HepG2 (cell line): ENCODE measurements at regions not wholly inside any gene's neighbourhood (a gene's known extent, or its start where the extent isn't known, plus 50 kb on each side); places are given as distances from the start of the nearest gene placed in this dataset.
A peak's percentile ranks its signal among the peaks of the same experiment; 100 is the strongest.

Experiments
- ATAC-seq: fragments of 200-7000 bp; cut with Tn5 transposase; 3 replicates; pipeline ENCODE4 v1.9.1; 2020; ENCODE audit warnings: mild to moderate bottlenecking, moderate library complexity
- BruUV-seq: library from RNA; stranded (reverse); fragments of 400-500 nt; replicated peaks from 2 replicates; lab custom pipeline; 2021; lab: Mats Ljungman, UMichigan
- CTCF ChIA-PET: fragments of 300-600 bp; formaldehyde crosslinking; extraction: SDS; loops from one replicate; lab custom pipeline; 2021; ENCODE audit warnings: low total read pairs, inconsistent platforms, low intra/inter-chr PET ratio; lab: Yijun Ruan, JAX
- POLR2A ChIA-PET: fragments of 350-600 bp; sonication (Branson Sonifier 250); formaldehyde crosslinking; loops from one replicate; lab custom pipeline; 2020; ENCODE audit warnings: antibody characterized with exemption, inconsistent platforms; lab: Yijun Ruan, JAX
- DNase-seq: peaks from one replicate; pipeline ENCODE4 v3.0.0-alpha.2; 2015; ENCODE audit warnings: low spot score
- FAIRE-seq: peaks from 3 replicates; lab custom pipeline; 2011; peaks lifted over from hg19 to GRCh38; lab: Jason Lieb, UNC
- H2AFZ ChIP-seq: one replicate; pipeline ENCODE4 v1.6.1; 2011; ENCODE audit warnings: low read length, inconsistent platforms
- H3K27ac ChIP-seq: fragments of 300-600 bp; 3 replicates; pipeline ENCODE4 v1.8.0; 2011; ENCODE audit warnings: mixed run types, mild to moderate bottlenecking, mixed read lengths, low read length, inconsistent platforms; ENCODE audit not compliant: insufficient read depth; ENCODE audit errors: extremely low read length
- H3K27me3 ChIP-seq, 2 experiments: fragments of 200-600 bp in 1 of 2; 2 replicates in 1 of 2; 3 replicates in 1 of 2; pipeline versions ENCODE4 v1.6.0 to v1.8.0; 2011; ENCODE audit warnings: low read length in 2 of 2, mild to moderate bottlenecking in 2 of 2, moderate library complexity in 2 of 2, inconsistent platforms in 1 of 2; ENCODE audit not compliant: insufficient read depth in 2 of 2, control insufficient read depth in 1 of 2
- H3K36me3 ChIP-seq, 2 experiments: fragments of 200-600 bp in 1 of 2; replicated peaks in 1 of 2; 2 replicates in 1 of 2; 3 replicates in 1 of 2; pipeline versions ENCODE4 v1.5.1 to v1.8.0; 2011; ENCODE audit warnings: low read length in 2 of 2, inconsistent platforms in 1 of 2; ENCODE audit not compliant: insufficient read depth in 2 of 2, control insufficient read depth in 1 of 2
- H3K4me1 ChIP-seq: 2 replicates; pipeline ENCODE4 v1.5.1; 2012; ENCODE audit warnings: low read length, inconsistent platforms; ENCODE audit not compliant: insufficient read depth
- H3K4me2 ChIP-seq: 2 replicates; pipeline ENCODE4 v1.6.0; 2011; ENCODE audit warnings: low read depth, low read length, inconsistent platforms
- H3K4me3 ChIP-seq, 3 experiments: fragments of 200-600 bp in 1 of 3; sonication (generic), shearing (Covaris generic) in 1 of 3; replicated peaks in 1 of 3; 2 replicates each; pipeline ENCODE4 v1.5.1; 2011 to 2016; ENCODE audit warnings: low read length in 3 of 3, inconsistent platforms in 2 of 3, low read depth in 2 of 3, mild to moderate bottlenecking in 2 of 3, control low read depth in 1 of 3, mixed read lengths in 1 of 3; ENCODE audit not compliant: insufficient read depth in 1 of 3
- H3K79me2 ChIP-seq: one replicate; pipeline ENCODE4 v1.6.1; 2011; ENCODE audit warnings: low read length, inconsistent platforms; ENCODE audit not compliant: insufficient read depth
- H3K9ac ChIP-seq: 2 replicates; pipeline ENCODE4 v1.6.0; 2011; ENCODE audit warnings: mild to moderate bottlenecking, low read depth, low read length, inconsistent platforms; ENCODE audit not compliant: insufficient read depth
- H3K9me3 ChIP-seq: 2 replicates; pipeline ENCODE4 v1.5.1; 2012; ENCODE audit warnings: mild to moderate bottlenecking, low read length
- H4K20me1 ChIP-seq: 2 replicates; pipeline ENCODE4 v1.6.0; 2011; ENCODE audit warnings: inconsistent platforms, mild to moderate bottlenecking, low read length, moderate library complexity; ENCODE audit not compliant: insufficient read depth
- EP300 ChIP-seq, 3 experiments: sonication (generic) in 1 of 3; formaldehyde crosslinking in 1 of 3; IDR thresholded peaks; 2 replicates each; pipeline versions ENCODE4 v1.5.1 to v1.6.1; 2011 to 2020; ENCODE audit warnings: low read depth in 2 of 3, low read length in 2 of 3, borderline replicate concordance in 1 of 3, improper control_type of control experiment in 1 of 3, mild to moderate bottlenecking in 1 of 3, missing genetic modification reagents in 1 of 3, moderate library complexity in 1 of 3
- FOXA1 ChIP-seq, 2 experiments: fragments of 450-650 bp in 1 of 2; sonication (generic) in 1 of 2; formaldehyde crosslinking in 1 of 2; IDR thresholded peaks; 2 replicates each; pipeline versions ENCODE4 v1.4.0 to v1.6.1; 2016 to 2020; ENCODE audit warnings: missing genetic modification reagents in 1 of 2
- HNF4A ChIP-seq: sonication (generic); formaldehyde crosslinking; IDR thresholded peaks from 2 replicates; pipeline ENCODE4 v1.4.0; 2020; ENCODE audit warnings: missing genetic modification reagents
- IKZF4 ChIP-seq: sonication (generic); formaldehyde crosslinking; IDR thresholded peaks from 2 replicates; pipeline ENCODE4 v1.5.1; 2020; ENCODE audit warnings: borderline replicate concordance, mild to moderate bottlenecking, low read depth, missing genetic modification reagents; ENCODE audit errors: not compliant biosample characterization
- MTF1 ChIP-seq: sonication (generic); formaldehyde crosslinking; IDR thresholded peaks from 2 replicates; pipeline ENCODE4 v1.5.0; 2020; ENCODE audit warnings: missing genetic modification reagents
- PAXIP1 ChIP-seq: sonication (generic); formaldehyde crosslinking; conservative IDR thresholded peaks from 2 replicates; pipeline ENCODE4 v1.4.0; 2020; ENCODE audit warnings: mild to moderate bottlenecking, missing genetic modification reagents, moderate library complexity
- PPARG ChIP-seq: conservative IDR thresholded peaks from 2 replicates; pipeline ENCODE4 v1.6.1; 2016; ENCODE audit warnings: missing biosample characterization, missing genetic modification reagents
- RARA ChIP-seq: IDR thresholded peaks from 2 replicates; pipeline ENCODE4 v1.6.1; 2016; ENCODE audit warnings: missing genetic modification reagents, missing compliant biosample characterization
- RBAK ChIP-seq: sonication (generic); formaldehyde crosslinking; IDR thresholded peaks from 2 replicates; pipeline ENCODE4 v1.5.1; 2020; ENCODE audit warnings: mild to moderate bottlenecking, missing genetic modification reagents
- SALL1 ChIP-seq: sonication (generic); formaldehyde crosslinking; IDR thresholded peaks from 2 replicates; pipeline ENCODE4 v1.8.0; 2022; ENCODE audit warnings: mild to moderate bottlenecking, missing genetic modification reagents
- SAP130 ChIP-seq: IDR thresholded peaks from 2 replicates; pipeline ENCODE4 v1.6.1; 2016; ENCODE audit warnings: low read depth
- SOX13 ChIP-seq, 3 experiments: fragments of 450-650 bp in 1 of 3; sonication (generic) in 1 of 3; formaldehyde crosslinking in 1 of 3; IDR thresholded peaks in 2 of 3; conservative IDR thresholded peaks in 1 of 3; 2 replicates each; pipeline versions ENCODE4 v1.5.0 to v1.6.1; 2016 to 2020; ENCODE audit warnings: antibody characterized with exemption in 1 of 3, mild to moderate bottlenecking in 1 of 3, missing compliant biosample characterization in 1 of 3, missing genetic modification reagents in 1 of 3, moderate library complexity in 1 of 3
- THYN1 ChIP-seq: sonication (generic); formaldehyde crosslinking; IDR thresholded peaks from 2 replicates; pipeline ENCODE4 v1.8.1; 2023; ENCODE audit warnings: low read depth, mild to moderate bottlenecking, moderate library complexity, missing genetic modification reagents, borderline replicate concordance
- TRAFD1 ChIP-seq: sonication (generic); formaldehyde crosslinking; IDR thresholded peaks from 2 replicates; pipeline ENCODE4 v1.5.1; 2020; ENCODE audit warnings: missing genetic modification reagents, mild to moderate bottlenecking, borderline replicate concordance
- ZKSCAN8 ChIP-seq: IDR thresholded peaks from 2 replicates; pipeline ENCODE4 v1.6.1; 2016; ENCODE audit warnings: borderline replicate concordance, missing genetic modification reagents, missing compliant biosample characterization
- ZNF644 ChIP-seq: IDR thresholded peaks from 2 replicates; pipeline ENCODE4 v1.6.1; 2016; ENCODE audit warnings: low read depth
- ZSCAN9 ChIP-seq: IDR thresholded peaks from 2 replicates; pipeline ENCODE4 v1.6.1; 2016; ENCODE audit warnings: borderline replicate concordance
- WGBS: methylation state at CpG from one replicate; pipeline ENCODE4 v1.1.6; 2017; ENCODE audit warnings: low lambda C conversion rate; 5-methylcytosine and 5-hydroxymethylcytosine counted together
- in situ Hi-C: cut with HindIII; loops from 2 replicates; pipeline ENCODE4 v1.10.0; 2017; ENCODE audit warnings: low pct_unique_long_range_greater_than_20kb; ENCODE audit not compliant: extremely low pct_ligation_motif_present
- intact Hi-C: fragments of 100-400 bp; cut with micrococcal nuclease; formaldehyde crosslinking; loops from one replicate; pipeline ENCODE4 v1.10.0; 2022; ENCODE audit not compliant: unreplicated experiment

GRCh38 chr9:82488313-82489200, 500.0 kb downstream of the SPATA31D1 start:
- no peak overlapping the region for H3K9ac ChIP-seq
- H3K36me3 ChIP-seq, result no peaks in the 10 kb centered on the region
- 1% methylated on average over 8 of the region's 8 CpGs for WGBS
- H3K4me1 ChIP-seq, result peaks cover 43% of the 10 kb centered on the region
- intact Hi-C loops, result loop anchor here (5.0 kb wide), 1 partner anchor 119 kb away; no protein-coding TSS in a partner anchor
- H3K4me3 ChIP-seq, result no peak overlapping the region; a peak in 1 of 6 replicates
- no peaks in the 10 kb centered on the region; a peak in 1 of 5 replicates for H3K27me3 ChIP-seq
- H2AFZ ChIP-seq, result no peak overlapping the region
- BruUV-seq, result no TSS peak
- no peaks in the 10 kb centered on the region for H3K79me2 ChIP-seq
- POLR2A ChIA-PET, result no interaction called here
- in situ Hi-C loops, result no loop called here
- no peaks in the 10 kb centered on the region for H3K9me3 ChIP-seq
- peak; percentile 80 for DNase-seq
- peak overlapping the region; percentile 26 for H3K4me2 ChIP-seq
- ATAC-seq, result peak; percentile 85
- FAIRE-seq, result peak; percentile 39
- no peaks in the 10 kb centered on the region for H4K20me1 ChIP-seq
- CTCF ChIA-PET, result no interaction called here
- H3K27ac ChIP-seq, result peak overlapping the region; percentile 58
- TF ChIP-seq PPARG (CRISPR knock-in tag) (0 out of 2 replicates have a peak, but pooled peaks have one; percentile 7), FOXA1 (IDR thresholded peaks at IDR 0.05) (no peak), FOXA1 (CRISPR knock-in tag; IDR thresholded peaks at IDR 0.05) (peak; percentile 32; the same call in 1 of the 2 replicates), SALL1 (CRISPR knock-in tag) (peak; percentile 63; the same call in 1 of the 2 replicates), THYN1 (CRISPR knock-in tag) (no peak), ZKSCAN8 (CRISPR knock-in tag) (0 out of 2 replicates have a peak, but pooled peaks have one; percentile 26), IKZF4 (CRISPR knock-in tag) (no peak), RBAK (CRISPR knock-in tag) (no peak), SOX13 (IDR thresholded peaks at IDR 0.05) (no peak), SOX13 (CRISPR knock-in tag; conservative IDR thresholded peaks at IDR 0.05 in 1 of 2, IDR thresholded peaks at IDR 0.05 in 1 of 2) (0 out of 4 replicates have a peak, but pooled peaks of 1 of the 2 experiments have one; percentile 19), RARA (0 out of 2 replicates have a peak, but pooled peaks have one; percentile 6), ZSCAN9 (CRISPR knock-in tag) (no peak), HNF4A (peak; percentile 59; the same call in 1 of the 2 replicates), EP300 (IDR thresholded peaks at IDR 0.05; ENCODE audit: low read depth in 2 of 2, low read length in 2 of 2) (peak in 1 of 2 experiments; percentile 47; a peak in 1 of 4 replicates), EP300 (CRISPR knock-in tag; IDR thresholded peaks at IDR 0.05; ENCODE audit: borderline replicate concordance) (no peak), SAP130 (CRISPR knock-in tag) (peak; percentile 30; the same call in 1 of the 2 replicates), TRAFD1 (no peak), PAXIP1 (CRISPR knock-in tag) (peak; percentile 70), ZNF644 (CRISPR knock-in tag) (peak; percentile 86), MTF1 (CRISPR knock-in tag) (no peak)
